ENCODE measurements at regions not wholly inside any gene's neighbourhood (a gene's known extent, or its start where the extent isn't known, plus 50 kb on each side); places are given as distances from the start of the nearest gene placed in this dataset.
"Not testable (repeated sequence)": the region's sequence is repeated elsewhere in the genome, so short reads cannot be mapped to it uniquely, and the experiment has no call there.

- DNase-seq: no peak
Observed at GRCh38 chr2:67879586-67880290, 183.1 kb downstream of the C1D start.

GRCh38 chr2:67880291-67880761 is 182.5 kb downstream of the C1D start:
- no peak for DNase-seq

DNA sequence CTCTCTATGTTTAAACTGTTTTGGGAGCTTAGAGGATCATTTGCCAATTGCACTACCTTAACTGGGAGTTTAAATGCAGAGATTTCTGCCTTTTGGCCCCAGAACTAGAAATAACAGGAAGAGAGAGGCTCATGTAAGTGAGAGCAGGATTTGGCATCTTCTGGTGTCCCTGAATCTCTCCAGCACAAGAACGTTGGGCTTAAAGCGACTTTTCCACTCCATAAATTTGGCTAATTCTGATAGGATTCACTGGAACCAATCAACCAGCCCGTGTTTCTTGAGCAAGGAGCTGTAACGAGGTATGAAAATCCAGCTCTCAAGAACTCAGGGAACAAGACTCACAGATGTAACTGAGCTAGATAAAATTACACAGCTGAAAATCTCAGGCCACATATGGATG is 181.0 kb downstream of the C1D start:
- DNase-seq: no peak

DNA sequence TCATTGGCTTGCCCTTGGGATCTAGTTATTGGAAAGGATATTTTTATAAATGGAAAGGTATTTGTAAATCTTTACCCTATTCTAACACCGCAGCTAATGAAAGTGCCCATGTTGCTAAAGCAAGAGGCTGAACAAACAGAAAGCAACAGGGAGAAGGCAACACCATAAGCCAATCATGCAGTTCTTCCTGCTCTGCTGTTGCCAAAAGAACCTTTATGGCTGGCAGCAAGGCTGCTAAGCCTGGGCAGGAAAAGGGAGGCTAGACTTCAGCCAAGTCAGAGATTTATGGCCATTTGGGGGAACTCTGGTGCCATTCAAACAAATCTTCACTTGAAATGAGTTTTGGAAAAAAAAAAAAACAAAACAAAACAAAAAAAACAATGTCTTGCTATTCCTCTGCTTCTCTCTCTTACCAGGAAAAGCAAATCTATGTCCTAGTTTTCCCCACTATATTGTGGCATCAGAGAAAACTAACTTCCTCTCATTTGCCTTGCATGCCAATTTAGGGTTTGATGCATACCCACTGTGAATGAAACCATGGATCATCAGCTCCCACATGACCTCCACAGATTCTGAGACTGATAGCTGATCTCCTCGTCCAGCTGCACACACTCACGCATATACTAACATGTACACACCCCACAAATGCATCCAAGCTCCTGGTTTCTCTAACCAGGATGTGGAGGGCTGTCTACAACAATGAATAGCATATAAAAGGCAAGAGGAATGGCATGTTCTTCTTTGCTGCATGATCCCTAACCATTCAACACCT is 179.3 kb downstream of the C1D start:
- DNase-seq: no peak

- no peak for DNase-seq
Observed at GRCh38 chr2:67888351-67889005, 174.3 kb downstream of the C1D start.

- no peak for DNase-seq
Observed at GRCh38 chr2:67889056-67889455, 173.7 kb downstream of the C1D start.

GRCh38 chr2:67891642-67892041 is 171.2 kb downstream of the C1D start:
- DNase-seq: no peak

DNA sequence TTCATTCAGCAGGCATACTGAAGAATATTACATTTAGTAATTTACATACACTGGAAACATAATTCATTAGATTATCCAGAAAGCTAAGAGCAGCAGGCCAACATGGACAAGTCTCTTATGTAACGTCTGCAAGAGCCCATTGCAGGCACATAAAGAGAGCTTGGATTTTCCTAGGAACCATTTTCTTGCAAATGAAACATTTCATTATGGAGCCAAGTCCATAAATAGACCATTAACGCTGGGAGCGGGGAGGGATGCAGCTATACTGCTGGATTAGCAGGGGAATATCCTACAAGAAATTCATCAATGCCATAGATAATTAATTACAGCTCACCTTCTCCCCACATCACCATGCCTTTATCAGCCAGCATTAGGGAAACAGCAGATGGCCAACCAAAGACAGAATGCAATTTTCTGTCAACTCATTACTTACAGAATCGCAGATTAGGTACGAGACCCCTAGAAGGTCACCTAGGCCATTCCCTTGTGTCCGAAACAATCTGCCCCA is 170.4 kb downstream of the C1D start:
- DNase-seq: no peak

DNA sequence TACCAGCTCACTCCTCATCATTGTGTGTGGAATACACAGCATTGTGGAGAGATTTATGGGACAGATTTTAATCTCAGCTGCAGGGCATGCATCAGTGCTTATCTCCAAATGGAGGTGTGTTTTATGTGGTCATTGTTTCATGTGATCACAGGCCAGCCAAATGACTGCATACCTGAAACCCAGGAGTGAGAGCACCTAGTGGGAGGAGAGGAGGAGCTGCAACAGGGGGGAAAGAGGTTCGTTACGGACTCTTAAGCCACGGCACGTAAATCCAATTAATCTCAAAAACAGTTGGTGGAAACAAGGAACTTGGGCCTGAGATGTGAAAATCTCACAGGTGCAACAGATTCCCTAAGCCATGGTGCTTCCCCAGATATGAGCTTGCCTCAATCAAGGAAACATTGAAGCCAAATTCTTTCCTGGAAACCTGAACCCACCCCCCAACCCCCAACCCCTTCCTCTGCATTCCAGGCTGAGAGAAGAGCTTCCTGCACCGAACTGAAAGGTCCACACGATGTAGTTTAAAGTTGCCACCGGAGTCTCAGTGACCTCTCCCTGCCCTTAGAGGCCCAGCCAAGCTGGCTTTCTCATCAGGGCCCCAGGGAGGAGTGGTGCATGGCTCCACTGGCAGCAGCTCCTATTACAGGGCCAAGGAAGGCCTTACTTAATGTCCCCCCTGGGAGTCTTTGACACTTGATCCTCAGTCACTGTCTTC is 167.4 kb downstream of the C1D start:
- DNase-seq: no peak

DNA sequence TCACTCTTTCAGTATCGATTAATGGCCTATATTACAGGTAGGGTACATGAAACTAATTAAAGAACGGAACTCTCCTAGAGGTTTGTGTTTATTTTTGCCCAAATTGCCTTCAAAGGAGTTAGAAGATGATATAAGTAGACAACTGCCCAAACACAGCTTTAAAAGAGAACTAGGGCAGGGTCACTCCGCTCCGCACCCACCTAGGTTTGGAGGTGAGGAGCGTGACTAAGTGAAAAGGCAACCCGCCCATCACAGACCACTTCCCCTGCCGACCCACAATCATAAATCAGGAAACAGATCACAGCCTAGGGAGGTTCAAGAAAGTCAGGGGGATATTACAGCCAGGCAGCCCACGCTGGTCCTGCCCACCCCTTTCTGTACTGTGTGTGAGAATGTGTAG is 166.7 kb downstream of the C1D start:
- no peak for DNase-seq

DNA sequence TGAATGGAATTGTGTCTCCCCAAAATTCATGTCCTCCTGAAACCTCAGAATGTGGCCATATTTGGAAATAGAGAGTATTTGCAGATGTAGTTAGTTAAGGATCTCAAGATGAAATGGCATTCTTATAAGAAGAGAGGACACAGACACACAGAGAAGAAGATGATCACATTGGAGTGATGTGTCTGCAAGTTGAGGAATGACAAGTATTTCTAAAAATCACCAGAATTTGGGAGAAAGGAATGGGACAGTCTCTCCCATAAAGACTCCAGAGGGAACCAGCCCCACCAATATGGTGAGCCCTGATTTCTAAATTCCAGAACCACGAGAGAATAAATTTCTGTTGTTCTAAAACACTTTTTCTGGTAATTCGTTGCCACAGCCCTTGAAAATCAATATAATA is 166.3 kb downstream of the C1D start:
- DNase-seq: no peak

DNA sequence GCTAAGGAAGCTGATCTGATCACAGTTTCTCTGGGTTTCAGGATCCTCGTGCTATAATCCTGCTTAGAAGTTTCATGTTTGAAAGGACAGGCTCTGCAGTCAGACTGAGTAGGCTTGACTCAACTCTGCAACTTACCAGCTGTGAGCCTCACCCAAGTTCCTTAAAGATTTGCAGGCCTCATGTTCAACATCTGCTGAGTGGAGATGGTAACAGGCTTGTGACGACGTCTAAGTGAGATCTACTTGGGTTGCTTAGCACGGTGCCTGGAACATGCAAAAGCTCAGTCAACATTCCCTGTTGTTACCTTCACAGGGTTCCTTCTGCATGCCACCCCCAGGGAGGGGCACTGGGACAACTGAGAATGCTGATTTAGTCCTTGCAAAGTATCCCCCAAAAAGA is 164.2 kb downstream of the C1D start:
- peak; percentile 6 for DNase-seq

DNA sequence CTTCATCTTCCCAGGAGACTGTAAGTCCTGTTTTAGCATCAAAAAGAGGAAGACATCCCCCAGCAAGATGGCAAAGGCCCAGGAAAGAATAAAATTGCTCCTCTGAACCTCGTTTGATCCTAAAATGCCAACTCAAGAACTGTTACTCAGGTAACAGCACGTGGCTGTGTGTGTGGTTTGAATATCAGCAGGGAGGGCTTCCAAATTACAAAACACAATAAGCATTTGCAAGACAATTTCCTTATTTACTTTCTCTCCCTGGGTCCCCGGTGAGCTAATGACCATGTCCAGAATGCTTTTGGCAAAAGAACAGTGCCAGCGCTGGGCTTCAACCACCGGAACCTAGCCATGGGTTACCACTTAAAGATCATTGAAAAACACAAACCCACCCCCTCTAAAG is 163.6 kb downstream of the C1D start:
- DNase-seq: no peak

- DNase-seq: no peak
Observed at GRCh38 chr2:67900826-67901225, 162.0 kb downstream of the C1D start.

- no peak for DNase-seq
Observed at GRCh38 chr2:67904566-67904965, 158.2 kb downstream of the C1D start.

DNA sequence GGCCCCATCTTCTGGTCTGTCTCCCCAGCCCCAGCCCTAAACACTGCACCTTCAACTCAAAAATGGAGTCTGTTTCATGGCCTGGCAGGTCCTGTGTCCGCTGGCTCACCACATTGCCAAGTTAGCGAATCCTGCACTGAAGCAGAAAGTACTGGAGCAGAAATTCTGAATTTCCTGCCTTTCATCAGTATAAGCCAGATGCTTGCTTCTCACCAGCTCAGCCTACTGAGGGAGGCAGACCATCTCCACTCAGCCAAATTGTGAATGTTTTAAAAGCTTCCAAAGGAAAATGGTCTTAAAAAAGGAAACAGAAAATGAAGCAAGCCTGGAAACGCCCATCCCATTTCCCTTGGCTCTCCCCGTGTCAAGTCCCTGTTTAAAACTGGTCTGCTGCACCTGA is 157.8 kb downstream of the C1D start:
- no peak for DNase-seq

- DNase-seq: not testable (repeated sequence)
Observed at GRCh38 chr2:67906547-67906946, 156.3 kb downstream of the C1D start.

GRCh38 chr2:67917332-67918054 is 145.3 kb downstream of the C1D start:
- DNase-seq: no peak

DNA sequence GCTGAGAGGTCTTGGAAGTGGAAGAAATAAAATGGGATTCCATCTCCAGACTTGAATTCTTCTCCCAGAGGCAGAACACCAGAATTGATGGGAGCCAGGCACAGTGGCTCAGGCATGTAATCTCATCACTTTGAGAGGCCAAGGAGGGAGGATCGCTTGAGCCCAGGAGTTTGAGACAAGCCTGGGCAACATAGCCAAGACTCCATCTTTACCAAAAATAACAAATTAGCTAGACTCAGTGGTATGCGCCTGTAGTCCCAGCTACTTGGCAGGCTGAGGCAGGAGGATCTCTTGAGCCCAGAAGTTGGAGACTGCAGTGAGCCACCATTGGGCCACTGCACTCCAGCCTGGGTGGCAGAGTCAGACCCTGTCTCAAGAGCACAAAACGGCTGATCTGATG is 144.3 kb downstream of the C1D start:
- DNase-seq: no peak

DNA sequence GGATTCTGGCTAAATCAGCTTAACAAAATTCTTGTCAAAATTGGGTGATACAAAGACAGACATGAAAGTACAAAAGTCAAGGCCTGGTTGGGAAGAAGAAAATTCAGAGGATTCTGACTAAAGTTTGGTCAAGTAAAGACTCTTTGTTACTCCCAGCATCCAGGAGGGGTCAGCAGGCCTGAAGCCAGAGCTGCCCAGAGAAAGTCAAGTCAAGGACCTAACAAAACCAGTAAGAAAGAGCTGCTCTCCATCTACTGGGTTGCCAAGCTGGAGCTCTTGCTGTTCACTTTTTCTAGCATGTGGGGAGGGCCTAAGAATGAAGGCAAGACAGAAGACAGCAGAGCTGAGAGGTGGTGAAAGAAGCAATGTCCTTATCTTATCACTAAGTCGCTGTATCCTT is 143.3 kb downstream of the C1D start:
- no peak for DNase-seq

DNA sequence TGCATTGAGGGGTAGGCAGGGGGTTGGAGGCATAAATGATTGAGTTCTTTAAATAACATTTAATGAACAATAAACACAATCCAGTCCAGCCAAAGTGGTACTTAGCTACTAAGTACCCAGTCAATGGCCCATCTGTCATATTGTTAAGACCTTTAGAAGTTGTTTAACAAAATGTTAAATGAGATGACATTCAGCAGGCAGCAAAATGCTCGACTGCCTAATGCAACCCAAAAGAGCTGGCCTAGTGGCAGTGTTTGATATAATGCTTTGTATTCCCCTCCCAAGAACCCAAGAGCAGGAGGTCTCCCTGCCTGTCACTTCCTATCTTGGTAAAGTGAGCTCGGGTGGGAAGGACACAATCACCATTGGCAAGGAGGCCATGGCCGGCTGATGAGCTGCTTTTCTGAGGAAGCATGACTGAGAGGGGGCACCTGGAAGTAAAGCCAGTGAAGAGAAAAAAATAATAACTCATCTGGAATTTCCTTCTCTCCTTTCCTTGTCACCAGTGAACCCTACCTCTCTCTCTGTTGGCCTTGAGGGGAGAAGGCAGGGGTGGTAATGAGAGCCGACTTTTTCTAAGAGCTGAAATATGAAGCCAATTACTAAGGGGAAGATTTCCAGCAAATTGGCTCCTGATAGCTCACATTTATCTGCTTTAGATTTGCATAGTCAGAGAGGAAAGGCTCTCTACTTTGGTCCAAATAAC is 140.6 kb downstream of the C1D start:
- no peak for DNase-seq

- DNase-seq: no peak
Observed at GRCh38 chr2:67923696-67924095, 139.1 kb downstream of the C1D start.
